CD4-positive, alpha-beta T cell (primary cell): ENCODE measurements at regions not wholly inside any gene's neighbourhood (a gene's known extent, or its start where the extent isn't known, plus 50 kb on each side); places are given as distances from the start of the nearest gene placed in this dataset.

Experiments
- ATAC-seq: fragments of 200-7000 bp; cut with Tn5 transposase; one replicate; pipeline ENCODE4 v1.10.0; 2022; ENCODE audit warnings: mild to moderate bottlenecking; ENCODE audit not compliant: poor library complexity
- CTCF ChIA-PET: fragments of 350-600 bp; sonication (Branson Sonifier 250); formaldehyde crosslinking; loops from one replicate; lab custom pipeline; 2021; ENCODE audit warnings: antibody characterized with exemption, inconsistent platforms; lab: Charles Lee
- POLR2A ChIA-PET: fragments of 350-600 bp; sonication (Branson Sonifier 250); formaldehyde crosslinking; loops from one replicate; lab custom pipeline; 2021; ENCODE audit warnings: antibody characterized with exemption, inconsistent platforms; lab: Charles Lee
- DNase-seq, 14 experiments: peaks; one replicate each; pipeline ENCODE4 v3.0.0-alpha.2; 2013 to 2020; ENCODE audit warnings: mixed read lengths in 2 of 14
- H3K27ac ChIP-seq, 2 donors: one replicate each; pipeline versions ENCODE4 v1.5.1 to v1.7.0; 2013; ENCODE audit warnings: low read length in 2 of 2, low read depth in 1 of 2, mild to moderate bottlenecking in 1 of 2
- H3K27me3 ChIP-seq, 2 experiments: 1 replicate in 1 of 2; 2 replicates in 1 of 2; pipeline versions ENCODE4 v1.6.1 to v1.7.0; 2013; ENCODE audit warnings: low read length in 2 of 2, control low read depth in 1 of 2, mild to moderate bottlenecking in 1 of 2, moderate library complexity in 1 of 2; ENCODE audit not compliant: insufficient read depth in 2 of 2, control insufficient read depth in 1 of 2
- H3K36me3 ChIP-seq: one replicate; pipeline ENCODE4 v1.6.1; 2013; ENCODE audit warnings: low read length, control low read depth; ENCODE audit not compliant: insufficient read depth
- H3K4me1 ChIP-seq: one replicate; pipeline ENCODE4 v1.6.1; 2013; ENCODE audit warnings: low read length, control low read depth; ENCODE audit not compliant: insufficient read depth
- H3K4me3 ChIP-seq: one replicate; pipeline ENCODE4 v1.5.1; 2013; ENCODE audit warnings: mild to moderate bottlenecking, low read length, moderate library complexity
- H3K9me3 ChIP-seq, 2 experiments: 1 replicate in 1 of 2; 2 replicates in 1 of 2; pipeline versions ENCODE4 v1.6.1 to v1.7.0; 2013; ENCODE audit warnings: low read length in 2 of 2, mild to moderate bottlenecking in 2 of 2, control low read depth in 1 of 2, moderate library complexity in 1 of 2; ENCODE audit not compliant: control insufficient read depth in 1 of 2, insufficient read depth in 1 of 2
- H3K27ac Mint-ChIP-seq: one replicate; pipeline ENCODE4 v1.8.0; 2020; ENCODE audit warnings: mixed read lengths
- H3K27me3 Mint-ChIP-seq: one replicate; pipeline ENCODE4 v1.8.0; 2021; ENCODE audit warnings: mixed read lengths
- H3K36me3 Mint-ChIP-seq: one replicate; pipeline ENCODE4 v1.8.0; 2021; ENCODE audit warnings: low read depth, mixed read lengths
- H3K4me1 Mint-ChIP-seq: one replicate; pipeline ENCODE4 v1.8.0; 2021; ENCODE audit warnings: low read depth, mixed read lengths
- H3K4me3 Mint-ChIP-seq: one replicate; pipeline ENCODE4 v1.8.0; 2020; ENCODE audit warnings: mild to moderate bottlenecking, mixed read lengths
- H3K9me3 Mint-ChIP-seq: one replicate; pipeline ENCODE4 v1.8.0; 2020; ENCODE audit warnings: mixed read lengths
- CTCF ChIP-seq: fragments of 200-600 bp; IDR thresholded peaks from one replicate; pipeline ENCODE4 v1.8.0; 2022; ENCODE audit warnings: antibody characterized with exemption, mild to moderate bottlenecking
- intact Hi-C, 2 experiments: fragments of 100-400 bp; cut with DNase I in 1 of 2; cut with micrococcal nuclease in 1 of 2; formaldehyde crosslinking; loops; one replicate each; pipeline versions ENCODE4 v1.15.1 to v1.9.0; 2023 to 2025; cut with DNase I, micrococcal nuclease

GRCh38 chr22:47556473-47556872 lies 794.0 kb downstream of the TBC1D22A start:
- no peak for TF ChIP-seq CTCF
- H3K9me3 Mint-ChIP-seq: no peaks in the 10 kb centered on the region
- Histone ChIP-seq H3K4me3 (no peak overlapping the region), H3K27me3 (peaks cover 0 to 2% of the 10 kb centered on the region in 2 experiments), H3K9me3 (peaks cover 0 to 8% of the 10 kb centered on the region in 2 experiments), H3K4me1 (no peaks in the 10 kb centered on the region), H3K36me3 (no peaks in the 10 kb centered on the region), H3K27ac (no peak overlapping the region)
- POLR2A ChIA-PET: no interaction called here
- H3K36me3 Mint-ChIP-seq: no peaks in the 10 kb centered on the region
- CTCF ChIA-PET: no interaction called here
- ATAC-seq (no peak), DNase-seq (no peak)
- H3K4me3 Mint-ChIP-seq: no peak overlapping the region
- H3K4me1 Mint-ChIP-seq: no peaks in the 10 kb centered on the region
- H3K27me3 Mint-ChIP-seq: no peaks in the 10 kb centered on the region
- no peak overlapping the region for H3K27ac Mint-ChIP-seq
- intact Hi-C loops: no loop called here

- CTCF ChIA-PET: no interaction called here
- H3K9me3 ChIP-seq: no peaks in the 10 kb centered on the region
- intact Hi-C loops: no loop called here
- Mint-ChIP-seq H3K36me3 (no peaks in the 10 kb centered on the region), H3K27ac (no peak overlapping the region), H3K4me1 (no peaks in the 10 kb centered on the region), H3K9me3 (no peaks in the 10 kb centered on the region), H3K4me3 (no peak overlapping the region), H3K27me3 (peaks cover under 1% of the 10 kb centered on the region)
- POLR2A ChIA-PET: no interaction called here
- H3K4me1 ChIP-seq: no peaks in the 10 kb centered on the region
- H3K27me3 ChIP-seq: peaks cover 0 to 2% of the 10 kb centered on the region in 2 experiments
- no peak for TF ChIP-seq CTCF
- no peak overlapping the region for H3K4me3 ChIP-seq
- no peak overlapping the region for H3K27ac ChIP-seq
- DNase-seq (no peak), ATAC-seq (no peak)
- no peaks in the 10 kb centered on the region for H3K36me3 ChIP-seq
These were observed 791.0 kb downstream of the TBC1D22A start for GRCh38 chr22:47553436-47553835.

- Mint-ChIP-seq H3K27me3 (peaks cover 5% of the 10 kb centered on the region), H3K4me1 (no peaks in the 10 kb centered on the region), H3K27ac (no peak overlapping the region), H3K36me3 (no peaks in the 10 kb centered on the region), H3K4me3 (no peak overlapping the region), H3K9me3 (no peaks in the 10 kb centered on the region)
- intact Hi-C loops: no loop called here
- Histone ChIP-seq H3K36me3 (no peaks in the 10 kb centered on the region), H3K4me1 (no peaks in the 10 kb centered on the region), H3K27ac (no peak overlapping the region), H3K9me3 (peaks cover 0 to 4% of the 10 kb centered on the region in 2 experiments), H3K27me3 (peaks cover 0 to 2% of the 10 kb centered on the region in 2 experiments), H3K4me3 (no peak overlapping the region)
- DNase-seq (no peak), ATAC-seq (no peak)
- TF ChIP-seq CTCF: no peak
- POLR2A ChIA-PET: no interaction called here
- CTCF ChIA-PET: no interaction called here
These were observed 790.2 kb downstream of the TBC1D22A start for GRCh38 chr22:47552541-47553205.
